ENCODE measurements at regions not wholly inside any gene's neighbourhood (a gene's known extent, or its start where the extent isn't known, plus 50 kb on each side); places are given as distances from the start of the nearest gene placed in this dataset.
"Not testable (repeated sequence)": the region's sequence is repeated elsewhere in the genome, so short reads cannot be mapped to it uniquely, and the experiment has no call there.

DNA sequence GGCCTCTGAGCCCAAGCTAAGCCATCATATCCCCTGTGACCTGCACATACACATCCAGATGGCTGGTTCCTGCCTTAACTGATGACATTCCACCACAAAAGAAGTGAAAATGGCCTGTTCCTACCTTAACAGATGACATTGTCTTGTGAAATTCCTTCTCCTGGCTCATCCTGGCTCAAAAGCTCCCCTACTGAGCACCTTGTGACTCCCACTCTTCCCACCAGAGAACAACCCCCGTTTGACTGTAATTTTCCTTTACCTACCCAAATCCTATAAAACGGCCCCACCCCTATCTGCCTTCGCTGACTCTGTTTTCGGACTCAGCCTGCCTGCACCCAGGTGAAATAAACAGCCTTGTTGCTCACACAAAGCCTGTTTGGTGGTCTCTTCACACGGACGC is 2284.3 kb upstream of the AGA start:
- TF ChIP-seq ATF3 (IDR thresholded peaks at IDR 0.05; ENCODE audit: borderline replicate concordance, extremely low read depth, low read depth, low read length); NFYB (IDR thresholded peaks at IDR 0.05; ENCODE audit: insufficient read depth, low read depth, low read length); CEBPB (IDR thresholded peaks at IDR 0.05; ENCODE audit: borderline replicate concordance in 1 of 2, low read depth in 2 of 2, low read length in 2 of 2); EZH2 (IDR thresholded peaks at IDR 0.05; ENCODE audit: borderline replicate concordance, control insufficient read depth, low read depth, low read length); ZNF217 (IDR thresholded peaks at IDR 0.05); CHD1 (IDR thresholded peaks at IDR 0.05; ENCODE audit: low read depth, low read length); SREBF2 (IDR thresholded peaks at IDR 0.05; ENCODE audit: low read length); EP300 (IDR thresholded peaks at IDR 0.05; ENCODE audit: borderline replicate concordance in 1 of 2, control insufficient read depth in 1 of 2, low read depth in 2 of 2, low read length in 2 of 2); CTCF (IDR thresholded peaks at IDR 0.05 in 2 of 3, conservative IDR thresholded peaks at IDR 0.05 in 1 of 3; ENCODE audit: control insufficient read depth in 2 of 3, extremely low read depth in 1 of 3, insufficient read depth in 1 of 3, low read depth in 3 of 3, low read length in 3 of 3): not testable (repeated sequence)
- TF ChIP-seq, protein P1, sequence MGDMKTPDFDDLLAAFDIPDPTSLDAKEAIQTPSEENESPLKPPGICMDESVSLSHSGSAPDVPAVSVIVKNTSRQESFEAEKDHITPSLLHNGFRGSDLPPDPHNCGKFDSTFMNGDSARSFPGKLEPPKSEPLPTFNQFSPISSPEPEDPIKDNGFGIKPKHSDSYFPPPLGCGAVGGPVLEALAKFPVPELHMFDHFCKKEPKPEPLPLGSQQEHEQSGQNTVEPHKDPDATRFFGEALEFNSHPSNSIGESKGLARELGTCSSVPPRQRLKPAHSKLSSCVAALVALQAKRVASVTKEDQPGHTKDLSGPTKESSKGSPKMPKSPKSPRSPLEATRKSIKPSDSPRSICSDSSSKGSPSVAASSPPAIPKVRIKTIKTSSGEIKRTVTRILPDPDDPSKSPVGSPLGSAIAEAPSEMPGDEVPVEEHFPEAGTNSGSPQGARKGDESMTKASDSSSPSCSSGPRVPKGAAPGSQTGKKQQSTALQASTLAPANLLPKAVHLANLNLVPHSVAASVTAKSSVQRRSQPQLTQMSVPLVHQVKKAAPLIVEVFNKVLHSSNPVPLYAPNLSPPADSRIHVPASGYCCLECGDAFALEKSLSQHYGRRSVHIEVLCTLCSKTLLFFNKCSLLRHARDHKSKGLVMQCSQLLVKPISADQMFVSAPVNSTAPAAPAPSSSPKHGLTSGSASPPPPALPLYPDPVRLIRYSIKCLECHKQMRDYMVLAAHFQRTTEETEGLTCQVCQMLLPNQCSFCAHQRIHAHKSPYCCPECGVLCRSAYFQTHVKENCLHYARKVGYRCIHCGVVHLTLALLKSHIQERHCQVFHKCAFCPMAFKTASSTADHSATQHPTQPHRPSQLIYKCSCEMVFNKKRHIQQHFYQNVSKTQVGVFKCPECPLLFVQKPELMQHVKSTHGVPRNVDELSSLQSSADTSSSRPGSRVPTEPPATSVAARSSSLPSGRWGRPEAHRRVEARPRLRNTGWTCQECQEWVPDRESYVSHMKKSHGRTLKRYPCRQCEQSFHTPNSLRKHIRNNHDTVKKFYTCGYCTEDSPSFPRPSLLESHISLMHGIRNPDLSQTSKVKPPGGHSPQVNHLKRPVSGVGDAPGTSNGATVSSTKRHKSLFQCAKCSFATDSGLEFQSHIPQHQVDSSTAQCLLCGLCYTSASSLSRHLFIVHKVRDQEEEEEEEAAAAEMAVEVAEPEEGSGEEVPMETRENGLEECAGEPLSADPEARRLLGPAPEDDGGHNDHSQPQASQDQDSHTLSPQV (IDR thresholded peaks at IDR 0.05): not testable (repeated sequence)

Measured in GM12878 (cell line).